AG04449 (cell line): ENCODE measurements at regions not wholly inside any gene's neighbourhood (a gene's known extent, or its start where the extent isn't known, plus 50 kb on each side); places are given as distances from the start of the nearest gene placed in this dataset.
A peak's percentile ranks its signal among the peaks of the same experiment; 100 is the strongest.

Experiments
- CTCF ChIA-PET: fragments of 350-600 bp; formaldehyde crosslinking; extraction: SDS; loops from one replicate; lab custom pipeline; 2021; ENCODE audit warnings: antibody characterized with exemption; lab: Yijun Ruan, JAX
- POLR2A ChIA-PET: fragments of 400-600, 350-600 bp; formaldehyde crosslinking; extraction: SDS; loops from one replicate; lab custom pipeline; 2020; ENCODE audit warnings: antibody characterized with exemption, inconsistent platforms; lab: Yijun Ruan, JAX
- DNase-seq: peaks from one replicate; pipeline ENCODE4 v3.0.0-alpha.2; 2010; ENCODE audit warnings: low read depth, low spot score
- H3K4me3 ChIP-seq: 2 replicates; pipeline ENCODE4 v1.5.1; 2011; ENCODE audit warnings: low read depth, mild to moderate bottlenecking, control low read depth, low read length
- TF ChIP-seq, protein P1 (sequence below): IDR thresholded peaks from one replicate; pipeline ENCODE4 v1.5.1; 2011; ENCODE audit warnings: mild to moderate bottlenecking, moderate library complexity, low read length, control low read depth, inconsistent platforms; ENCODE audit not compliant: insufficient read depth; ENCODE audit errors: missing control alignments

DNA sequence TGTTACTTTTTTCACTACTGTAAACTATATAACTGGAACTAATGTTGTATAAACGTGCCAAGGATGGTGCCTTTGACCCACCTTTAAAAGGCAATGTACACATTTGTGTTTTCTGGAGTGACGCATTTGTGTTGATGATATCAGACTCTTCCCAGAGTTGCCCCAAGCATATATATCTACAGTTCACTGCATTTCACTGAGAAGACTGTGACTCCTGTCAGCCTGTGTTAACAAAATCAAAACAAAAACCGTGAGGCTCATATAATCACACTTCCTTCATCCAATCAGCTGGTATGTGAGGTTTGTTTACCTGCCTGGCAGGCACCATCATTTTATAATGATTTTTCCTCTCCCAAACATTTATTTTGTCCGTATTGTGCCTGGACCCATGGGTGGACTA is 117.6 kb upstream of the ROBO1 start:
- CTCF ChIA-PET, result no interaction called here
- H3K4me3 ChIP-seq, result no peak overlapping the region
- TF ChIP-seq, protein P1, sequence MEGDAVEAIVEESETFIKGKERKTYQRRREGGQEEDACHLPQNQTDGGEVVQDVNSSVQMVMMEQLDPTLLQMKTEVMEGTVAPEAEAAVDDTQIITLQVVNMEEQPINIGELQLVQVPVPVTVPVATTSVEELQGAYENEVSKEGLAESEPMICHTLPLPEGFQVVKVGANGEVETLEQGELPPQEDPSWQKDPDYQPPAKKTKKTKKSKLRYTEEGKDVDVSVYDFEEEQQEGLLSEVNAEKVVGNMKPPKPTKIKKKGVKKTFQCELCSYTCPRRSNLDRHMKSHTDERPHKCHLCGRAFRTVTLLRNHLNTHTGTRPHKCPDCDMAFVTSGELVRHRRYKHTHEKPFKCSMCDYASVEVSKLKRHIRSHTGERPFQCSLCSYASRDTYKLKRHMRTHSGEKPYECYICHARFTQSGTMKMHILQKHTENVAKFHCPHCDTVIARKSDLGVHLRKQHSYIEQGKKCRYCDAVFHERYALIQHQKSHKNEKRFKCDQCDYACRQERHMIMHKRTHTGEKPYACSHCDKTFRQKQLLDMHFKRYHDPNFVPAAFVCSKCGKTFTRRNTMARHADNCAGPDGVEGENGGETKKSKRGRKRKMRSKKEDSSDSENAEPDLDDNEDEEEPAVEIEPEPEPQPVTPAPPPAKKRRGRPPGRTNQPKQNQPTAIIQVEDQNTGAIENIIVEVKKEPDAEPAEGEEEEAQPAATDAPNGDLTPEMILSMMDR, result no peak
- POLR2A ChIA-PET, result no interaction called here
- DNase-seq, result no peak

DNA sequence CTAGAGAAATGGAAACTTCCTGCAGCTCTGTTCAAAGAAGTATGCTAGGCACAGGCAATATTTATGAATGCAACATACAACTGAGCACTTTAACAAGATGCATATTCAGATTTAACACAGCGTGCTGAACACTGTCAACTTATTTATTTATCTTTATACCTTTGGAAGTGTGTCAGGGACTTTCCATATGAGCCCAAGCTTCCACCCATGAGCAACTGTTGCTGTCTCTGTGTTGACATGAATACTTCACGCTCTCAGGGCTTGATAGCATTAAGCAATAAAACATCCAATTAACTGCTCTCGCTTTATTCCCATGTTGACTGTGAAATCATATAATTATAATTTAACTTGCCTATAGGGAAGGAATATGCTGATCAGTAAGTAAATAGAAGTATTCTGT is 116.6 kb upstream of the ROBO1 start:
- DNase-seq, result no peak
- TF ChIP-seq, protein P1, result no peak
- ChIA-PET CTCF (no interaction called here), POLR2A (no interaction called here)
- no peak overlapping the region for H3K4me3 ChIP-seq

DNA sequence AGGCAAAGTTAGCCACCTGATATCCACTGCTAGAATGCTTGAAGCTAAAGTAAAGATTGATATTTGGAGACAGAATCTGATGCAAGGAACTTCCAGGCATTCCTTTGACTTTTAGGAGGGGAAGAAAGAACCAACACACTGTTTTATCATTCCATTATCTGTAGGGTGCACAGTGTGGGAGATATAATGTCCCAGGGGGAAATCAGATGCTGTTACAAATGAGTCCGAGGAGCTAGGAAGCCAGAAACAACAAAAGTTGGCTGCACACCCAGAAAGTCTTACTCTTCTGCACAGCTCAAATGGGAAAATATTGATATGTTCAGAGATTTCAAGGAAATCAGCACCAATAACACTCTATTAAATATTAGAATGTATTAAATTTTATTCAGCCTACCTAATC is 113.6 kb upstream of the ROBO1 start:
- H3K4me3 ChIP-seq, result no peak overlapping the region
- TF ChIP-seq, protein P1, result no peak
- DNase-seq, result no peak
- ChIA-PET CTCF (no interaction called here), POLR2A (no interaction called here)

DNA sequence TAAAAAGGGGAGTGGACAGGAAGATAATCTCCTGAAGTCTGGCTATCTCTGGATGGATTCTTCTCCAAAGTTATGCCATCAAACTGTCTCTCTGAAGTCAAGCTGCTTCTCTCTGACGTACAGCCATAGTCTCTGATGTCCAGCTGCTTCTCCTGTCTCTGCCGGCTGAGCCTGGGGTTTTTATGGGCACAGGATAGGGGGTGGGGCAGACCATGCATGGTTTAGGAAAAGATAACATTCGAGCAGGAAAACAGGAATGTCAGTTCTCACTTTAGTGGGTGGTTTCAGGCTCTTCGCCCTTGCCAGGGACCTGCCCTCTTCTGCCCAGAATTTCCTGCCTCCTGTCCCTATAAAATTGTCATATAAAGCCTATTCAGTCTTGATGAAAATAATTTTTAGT is 110.9 kb upstream of the ROBO1 start:
- POLR2A ChIA-PET, result no interaction called here
- CTCF ChIA-PET, result no interaction called here
- TF ChIP-seq, protein P1, result no peak
- no peak overlapping the region for H3K4me3 ChIP-seq
- DNase-seq, result no peak

DNA sequence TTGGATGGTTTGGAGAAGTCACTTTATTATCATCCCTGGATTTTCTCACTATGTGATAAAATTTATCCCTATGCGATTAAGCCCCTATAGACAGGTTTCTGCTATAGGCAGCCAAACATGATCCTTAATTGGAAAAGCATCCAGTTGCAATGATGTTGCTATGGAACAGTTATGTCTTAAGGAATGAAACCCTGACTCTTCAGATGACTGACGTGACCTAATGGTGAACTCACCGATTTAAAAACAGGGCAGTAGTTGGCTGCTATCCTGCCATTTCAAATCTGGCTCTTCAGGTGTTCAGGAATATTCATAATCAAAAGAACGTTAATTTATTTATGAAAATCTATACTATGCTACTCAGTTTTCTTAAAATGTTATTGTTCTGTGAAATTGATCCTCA is 106.8 kb upstream of the ROBO1 start:
- ChIA-PET POLR2A (no interaction called here), CTCF (no interaction called here)
- TF ChIP-seq, protein P1, result no peak
- H3K4me3 ChIP-seq, result no peak overlapping the region
- DNase-seq, result no peak

DNA sequence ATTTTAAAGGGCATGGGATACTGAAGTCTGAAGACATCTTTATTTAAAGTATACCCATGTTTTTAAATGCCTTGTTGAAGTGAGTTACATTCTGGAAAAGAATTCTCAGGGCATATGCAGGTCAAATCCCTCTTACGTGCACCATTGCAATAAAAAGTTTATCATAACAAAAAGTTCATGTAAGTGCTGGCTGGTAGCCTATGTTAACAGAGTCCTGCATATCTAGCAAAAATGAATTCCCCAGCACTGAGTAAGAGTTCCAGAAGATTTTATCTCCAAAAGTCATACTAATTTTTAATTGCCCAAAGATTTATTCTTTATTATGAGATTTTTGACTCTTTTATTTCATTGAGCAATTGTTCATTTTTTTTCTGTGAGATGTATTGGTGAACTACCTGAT is 104.7 kb upstream of the ROBO1 start:
- CTCF ChIA-PET, result no interaction called here
- H3K4me3 ChIP-seq, result no peak overlapping the region
- DNase-seq, result peak; percentile 75
- TF ChIP-seq, protein P1, result no peak
- POLR2A ChIA-PET, result no interaction called here

DNA sequence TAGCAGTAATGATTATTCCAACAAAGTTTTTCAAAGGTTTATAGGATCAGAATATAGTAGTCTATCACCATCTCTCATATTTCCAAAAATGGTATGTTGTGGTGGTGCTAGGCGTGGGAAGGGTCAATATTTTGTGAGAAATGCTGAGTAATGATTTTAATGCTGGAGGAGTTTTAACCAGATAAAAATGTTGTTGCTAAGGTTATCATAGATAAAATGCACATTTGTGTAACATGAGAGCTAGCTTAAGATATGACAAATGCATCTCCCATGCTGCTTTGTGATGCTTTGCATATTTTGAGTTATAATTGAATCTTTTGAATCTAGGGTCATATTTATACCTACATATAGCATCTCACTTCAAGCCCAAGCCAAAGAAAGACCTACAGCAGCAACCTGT is 103.9 kb upstream of the ROBO1 start:
- DNase-seq, result peak; percentile 4
- no peak overlapping the region for H3K4me3 ChIP-seq
- ChIA-PET POLR2A (no interaction called here), CTCF (no interaction called here)
- TF ChIP-seq, protein P1, result no peak
